ENCODE measurements at regions not wholly inside any gene's neighbourhood (a gene's known extent, or its start where the extent isn't known, plus 50 kb on each side); places are given as distances from the start of the nearest gene placed in this dataset.

GRCh38 chr12:126061777-126062176 lies 996.5 kb downstream of the AACS start:
- in situ Hi-C loops (cut with MboI; ENCODE audit: low sequenced_read_pairs, unreplicated experiment), result loop anchor here (25.0 kb wide), 1 partner anchor 826 kb away; no protein-coding TSS in a partner anchor
- no peak for DNase-seq (ENCODE audit: low spot score)
- TF ChIP-seq CTCF (IDR thresholded peaks at IDR 0.05; ENCODE audit: borderline replicate concordance, control extremely low read depth, extremely low read depth, insufficient read depth, missing control alignments), result no peak

- DNase-seq (ENCODE audit: low spot score), result no peak
- TF ChIP-seq CTCF (IDR thresholded peaks at IDR 0.05; ENCODE audit: borderline replicate concordance, control extremely low read depth, extremely low read depth, insufficient read depth, missing control alignments), result no peak
- in situ Hi-C loops (cut with MboI; ENCODE audit: low sequenced_read_pairs, unreplicated experiment), result loop anchor here (25.0 kb wide), 1 partner anchor 823 kb away; no protein-coding TSS in a partner anchor
Observed at GRCh38 chr12:126064028-126064427, 998.8 kb downstream of the AACS start.

GRCh38 chr12:126067626-126068329 lies 1002.5 kb downstream of the AACS start:
- in situ Hi-C loops (cut with MboI; ENCODE audit: low sequenced_read_pairs, unreplicated experiment), result loop anchor here (25.0 kb wide), 1 partner anchor 820 kb away; no protein-coding TSS in a partner anchor
- TF ChIP-seq CTCF (IDR thresholded peaks at IDR 0.05; ENCODE audit: borderline replicate concordance, control extremely low read depth, extremely low read depth, insufficient read depth, missing control alignments), result no peak
- DNase-seq (ENCODE audit: low spot score), result no peak

- in situ Hi-C loops (cut with MboI; ENCODE audit: low sequenced_read_pairs, unreplicated experiment), result loop anchor here (25.0 kb wide), 1 partner anchor 818 kb away; no protein-coding TSS in a partner anchor
- TF ChIP-seq CTCF (IDR thresholded peaks at IDR 0.05; ENCODE audit: borderline replicate concordance, control extremely low read depth, extremely low read depth, insufficient read depth, missing control alignments), result no peak
- DNase-seq (ENCODE audit: low spot score), result peak; percentile 17
Observed at GRCh38 chr12:126069549-126070165, 1004.4 kb downstream of the AACS start.

- no peak for DNase-seq (ENCODE audit: low spot score)
- in situ Hi-C loops (cut with MboI; ENCODE audit: low sequenced_read_pairs, unreplicated experiment), result no loop called here
- no peak for TF ChIP-seq CTCF (IDR thresholded peaks at IDR 0.05; ENCODE audit: borderline replicate concordance, control extremely low read depth, extremely low read depth, insufficient read depth, missing control alignments)
Observed at GRCh38 chr12:126076515-126076914, 1011.3 kb downstream of the AACS start.

GRCh38 chr12:126083926-126084325 lies 1018.7 kb downstream of the AACS start:
- in situ Hi-C loops (cut with MboI; ENCODE audit: low sequenced_read_pairs, unreplicated experiment), result no loop called here
- no peak for DNase-seq (ENCODE audit: low spot score)
- no peak for TF ChIP-seq CTCF (IDR thresholded peaks at IDR 0.05; ENCODE audit: borderline replicate concordance, control extremely low read depth, extremely low read depth, insufficient read depth, missing control alignments)

All from GM13976 (cell line).